SK-N-SH (cell line): ENCODE measurements at regions not wholly inside any gene's neighbourhood (a gene's known extent, or its start where the extent isn't known, plus 50 kb on each side); places are given as distances from the start of the nearest gene placed in this dataset.

Source experiments
- CHD2 ChIP-seq: fragments of 150-350 bp; IDR thresholded peaks from 2 replicates; pipeline ENCODE4 v1.6.1; 2018; ENCODE audit warnings: low read length; ENCODE audit not compliant: partially characterized antibody
- CTCF ChIP-seq: fragments of 200-600 bp; sonication (generic); IDR thresholded peaks from 2 replicates; pipeline ENCODE4 v1.6.1; 2017; ENCODE audit warnings: antibody characterized with exemption, mild to moderate bottlenecking, moderate library complexity
- EP300 ChIP-seq, 2 experiments: IDR thresholded peaks; 2 replicates each; pipeline versions ENCODE4 v1.4.0 to v1.6.1; 2012; ENCODE audit warnings: borderline replicate concordance in 1 of 2, low read depth in 1 of 2, low read length in 1 of 2
- EZH2phosphoT487 ChIP-seq: fragments of 200-600 bp; sonication (generic); IDR thresholded peaks from 2 replicates; pipeline ENCODE4 v1.6.1; 2017; ENCODE audit warnings: low read depth, mixed run types, mild to moderate bottlenecking, antibody characterized with exemption, moderate library complexity, borderline replicate concordance
- GABPA ChIP-seq: IDR thresholded peaks from 2 replicates; pipeline ENCODE4 v1.4.0; 2012; ENCODE audit warnings: low read depth, mild to moderate bottlenecking
- JUND ChIP-seq: IDR thresholded peaks from 2 replicates; pipeline ENCODE4 v1.4.0; 2012
- NRF1 ChIP-seq: IDR thresholded peaks from 2 replicates; pipeline ENCODE4 v1.6.1; 2012; ENCODE audit warnings: low read depth, mild to moderate bottlenecking, low read length
- POLR2AphosphoS5 ChIP-seq: IDR thresholded peaks from 2 replicates; pipeline ENCODE4 v1.6.1; 2012; ENCODE audit warnings: low read depth, low read length
- RCOR1 ChIP-seq: fragments of 150-350 bp; IDR thresholded peaks from 2 replicates; pipeline ENCODE4 v1.6.1; 2017; ENCODE audit warnings: antibody characterized with exemption, low read length
- REST ChIP-seq: IDR thresholded peaks from 2 replicates; pipeline ENCODE4 v1.6.1; 2012; ENCODE audit warnings: mild to moderate bottlenecking, low read depth, low read length, moderate library complexity
- SIN3A ChIP-seq: IDR thresholded peaks from 2 replicates; pipeline ENCODE4 v1.6.1; 2012; ENCODE audit warnings: low read depth, mild to moderate bottlenecking, low read length, moderate library complexity, borderline replicate concordance
- TCF12 ChIP-seq: IDR thresholded peaks from 2 replicates; pipeline ENCODE4 v1.4.0; 2012
- USF2 ChIP-seq: fragments of 150-350 bp; IDR thresholded peaks from 2 replicates; pipeline ENCODE4 v1.6.1; 2017; ENCODE audit warnings: antibody characterized with exemption, low read length, low read depth, borderline replicate concordance
- YY1 ChIP-seq: IDR thresholded peaks from 2 replicates; pipeline ENCODE4 v1.4.0; 2012; ENCODE audit warnings: low read depth, mild to moderate bottlenecking

- TF ChIP-seq CTCF (no peak), EZH2phosphoT487 (no peak), REST (no peak), POLR2AphosphoS5 (no peak), SIN3A (no peak), RCOR1 (no peak), EP300 (IDR thresholded peaks at IDR 0.05; ENCODE audit: borderline replicate concordance in 1 of 2, low read depth in 1 of 2, low read length in 1 of 2) (no peak), TCF12 (no peak), YY1 (no peak), USF2 (no peak), GABPA (no peak), CHD2 (no peak), JUND (no peak), NRF1 (no peak)
Observed at GRCh38 chr14:96688629-96689028, 108.6 kb upstream of the VRK1 start.
